Adrenal gland (tissue), 9 donors: ENCODE measurements at regions not wholly inside any gene's neighbourhood (a gene's known extent, or its start where the extent isn't known, plus 50 kb on each side); places are given as distances from the start of the nearest gene placed in this dataset.

ENCODE experiments used
- DNase-seq, 7 donors: peaks; one replicate each; pipeline ENCODE4 v3.0.0-alpha.2; 2019 to 2020
- H3K27ac ChIP-seq, 5 donors: fragments of 200-600 bp; sonication (generic) in 4 of 5; 1 replicate in 3 of 5; 2 replicates in 2 of 5; pipeline versions ENCODE4 v1.5.1 to v1.8.0; 2016 to 2020; ENCODE audit warnings: mild to moderate bottlenecking in 1 of 5
- H3K27me3 ChIP-seq: fragments of 200-600 bp; 2 replicates; pipeline ENCODE4 v1.8.0; 2021
- H3K36me3 ChIP-seq, 2 donors: fragments of 200-600 bp; replicated peaks in 1 of 2; 1 replicate in 1 of 2; 2 replicates in 1 of 2; pipeline versions ENCODE4 v1.5.1 to v1.8.0; 2018 to 2022
- H3K4me1 ChIP-seq, 2 donors: fragments of 200-600 bp; replicated peaks in 1 of 2; 1 replicate in 1 of 2; 2 replicates in 1 of 2; pipeline versions ENCODE4 v1.5.1 to v1.8.0; 2018 to 2021
- H3K4me3 ChIP-seq, 4 donors: fragments of 200-600 bp; sonication (generic) in 3 of 4; one replicate each; pipeline ENCODE4 v1.5.1; 2016 to 2018
- H3K9me3 ChIP-seq, 3 donors: fragments of 200-600 bp; sonication (generic) in 1 of 3; replicated peaks in 1 of 3; 1 replicate in 2 of 3; 2 replicates in 1 of 3; pipeline versions ENCODE4 v1.5.1 to v1.8.0; 2016 to 2021
- CTCF ChIP-seq, 6 experiments: fragments of 450-650 bp in 4 of 6; fragments of 200-600 bp in 2 of 6; sonication (generic) in 1 of 6; IDR thresholded peaks; 1 replicate in 5 of 6; 2 replicates in 1 of 6; pipeline versions ENCODE4 v1.5.1 to v1.8.0; 2016 to 2021; ENCODE audit warnings: antibody characterized with exemption in 6 of 6, mild to moderate bottlenecking in 2 of 6, moderate library complexity in 1 of 6
- POLR2A ChIP-seq, 2 donors: fragments of 450-650 bp; IDR thresholded peaks; one replicate each; pipeline ENCODE4 v1.6.1; 2017; ENCODE audit warnings: antibody characterized with exemption in 2 of 2, mild to moderate bottlenecking in 2 of 2, moderate library complexity in 1 of 2
- WGBS, 4 donors: extraction: QIAGEN DNeasy Blood & Tissue Kit in 2 of 4; methylation state at CpG; one replicate each; pipeline versions ENCODE4 v1.1.5 to v1.1.7; 2013 to 2017; 5-methylcytosine and 5-hydroxymethylcytosine counted together
- intact Hi-C, 2 donors: fragments of 100-400 bp; cut with DNase I; formaldehyde crosslinking; loops; one replicate each; pipeline versions ENCODE4 v1.14.1 to v1.15.0; 2022 to 2023
- donor health status: healthy with polysubstance abuse.
- donor health status: Bipolar disorder and iron deficiency.
- donor health status: DM: yes; HTN: yes; CAD: no.
- donor health status: DM: no; HTN: no; CAD: no.
- donor health status: DM: no; HTN: no; CAD: no.

GRCh38 chr3:124552224-124552623, 178.0 kb upstream of the UMPS start:
- DNase-seq: peak in 2 of 7 donors; percentile 47 to 70
- no peak overlapping the region for H3K4me3 ChIP-seq
- no peak overlapping the region for H3K27ac ChIP-seq
- H3K4me1 ChIP-seq: peaks cover 5 to 10% of the 10 kb centered on the region in 2 donors
- 51 to 69% (median 61%) methylated on average over 5 of the region's 5 CpGs for WGBS, 4 donors
- no peaks in the 10 kb centered on the region for H3K9me3 ChIP-seq
- no peaks in the 10 kb centered on the region for H3K27me3 ChIP-seq
- TF ChIP-seq POLR2A (IDR thresholded peaks at IDR 0.05) (no peak), CTCF (IDR thresholded peaks at IDR 0.05) (no peak)
- intact Hi-C loops: loop anchor here in 1 of 2 donors (10.0 kb wide), 1 partner anchor 57 kb away; no protein-coding TSS in a partner anchor
- H3K36me3 ChIP-seq: no peaks in the 10 kb centered on the region

DNA sequence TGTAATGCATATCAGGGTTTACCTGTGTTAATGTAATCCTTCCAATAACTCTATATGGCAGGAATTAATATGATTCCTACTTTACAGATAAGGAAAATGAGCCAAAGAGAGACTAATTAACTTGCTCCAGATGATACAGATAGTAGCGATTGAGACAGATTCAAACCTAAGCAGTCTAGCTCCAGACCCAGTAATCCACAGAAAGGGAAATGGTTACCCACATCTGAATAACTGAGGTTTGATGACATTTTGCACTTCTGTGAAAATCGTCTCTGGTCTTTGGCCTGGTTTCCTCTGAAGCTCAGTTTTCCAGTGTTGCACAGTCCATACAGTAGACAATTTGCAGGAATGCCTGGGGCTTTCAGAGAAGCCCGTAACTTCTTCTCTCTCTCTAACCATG, 177.1 kb upstream of the UMPS start:
- intact Hi-C loops: loop anchor here in 1 of 2 donors (10.0 kb wide), 1 partner anchor 58 kb away; no protein-coding TSS in a partner anchor
- H3K4me1 ChIP-seq: peaks cover 15 to 17% of the 10 kb centered on the region in 2 donors
- no peaks in the 10 kb centered on the region for H3K9me3 ChIP-seq
- WGBS, 4 donors: 69 to 86% (median 81%) methylated on average over 3 of the region's 3 CpGs
- no peaks in the 10 kb centered on the region for H3K27me3 ChIP-seq
- DNase-seq: no peak
- H3K4me3 ChIP-seq: no peak overlapping the region
- no peak overlapping the region for H3K27ac ChIP-seq
- TF ChIP-seq POLR2A (IDR thresholded peaks at IDR 0.05): no peak
- no peaks in the 10 kb centered on the region for H3K36me3 ChIP-seq

GRCh38 chr3:124556636-124557035, 173.6 kb upstream of the UMPS start:
- TF ChIP-seq POLR2A (IDR thresholded peaks at IDR 0.05) (no peak), CTCF (IDR thresholded peaks at IDR 0.05) (no peak)
- no peak overlapping the region for H3K27ac ChIP-seq
- no peaks in the 10 kb centered on the region for H3K27me3 ChIP-seq
- no peak overlapping the region for H3K4me3 ChIP-seq
- no peak for DNase-seq
- 65 to 78% (median 74%) methylated on average over 2 of the region's 2 CpGs for WGBS, 4 donors
- H3K9me3 ChIP-seq: no peaks in the 10 kb centered on the region
- H3K4me1 ChIP-seq: peaks cover 23 to 30% of the 10 kb centered on the region in 2 donors
- intact Hi-C loops: loop anchor here (5.0 to 10.0 kb wide), 2 partner anchors 62 to 204 kb away; no protein-coding TSS in a partner anchor
- no peaks in the 10 kb centered on the region for H3K36me3 ChIP-seq

DNA sequence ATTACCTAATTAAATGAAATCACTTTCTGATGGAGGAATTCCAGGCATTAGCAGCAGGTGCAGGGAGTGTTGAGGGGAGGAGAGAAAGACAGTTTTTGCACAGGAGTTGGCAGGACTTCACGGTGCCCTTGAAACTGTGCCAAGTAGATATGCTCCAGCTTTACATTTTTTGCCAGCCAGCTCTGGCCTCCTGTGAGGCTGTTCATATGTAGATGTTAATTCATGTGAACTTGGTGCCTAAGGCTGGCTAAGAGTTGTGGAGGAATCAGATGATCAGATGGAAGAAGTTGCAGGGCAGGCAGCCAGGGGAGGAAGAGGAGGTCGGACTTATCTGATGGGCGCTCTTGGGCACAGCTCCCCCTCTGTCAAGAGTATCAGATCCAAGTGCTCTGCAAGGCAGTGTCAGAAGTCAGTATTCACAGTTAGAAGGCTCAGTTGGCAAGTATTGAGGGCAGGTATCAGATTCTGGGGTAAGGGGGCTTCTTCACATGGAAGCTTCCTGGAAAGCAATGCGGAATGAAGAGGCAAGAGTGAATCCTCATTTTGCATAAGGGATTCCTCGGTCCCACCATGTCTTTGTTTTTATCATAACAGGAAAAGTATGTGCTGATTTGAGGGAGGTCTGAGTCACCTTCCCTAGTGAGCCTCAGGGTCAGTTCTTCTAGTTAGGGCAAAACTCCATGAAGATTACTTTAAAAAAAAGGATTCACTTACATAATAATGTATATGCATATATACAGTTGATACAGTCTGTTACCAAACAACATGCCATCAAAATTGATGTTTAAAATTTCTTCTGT, 172.6 kb upstream of the UMPS start:
- peak; percentile 25 to 78 (median 58) for DNase-seq
- H3K36me3 ChIP-seq: no peaks in the 10 kb centered on the region
- TF ChIP-seq POLR2A (IDR thresholded peaks at IDR 0.05): no peak
- no peak for TF ChIP-seq CTCF (IDR thresholded peaks at IDR 0.05)
- H3K9me3 ChIP-seq: no peaks in the 10 kb centered on the region
- no peaks in the 10 kb centered on the region for H3K27me3 ChIP-seq
- intact Hi-C loops: loop anchor here (5.0 to 10.0 kb wide), 2 partner anchors 63 to 205 kb away; no protein-coding TSS in a partner anchor
- no peak overlapping the region for H3K4me3 ChIP-seq
- peak overlapping the region in 4 of 5 donors; percentile 20 to 53 (median 40) for H3K27ac ChIP-seq
- peaks cover 22 to 23% of the 10 kb centered on the region in 2 donors for H3K4me1 ChIP-seq
- 17 to 33% (median 30%) methylated on average over 5 of the region's 5 CpGs for WGBS, 4 donors
